ENCODE measurements at regions not wholly inside any gene's neighbourhood (a gene's known extent, or its start where the extent isn't known, plus 50 kb on each side); places are given as distances from the start of the nearest gene placed in this dataset.
"Not testable (repeated sequence)": the region's sequence is repeated elsewhere in the genome, so short reads cannot be mapped to it uniquely, and the experiment has no call there.

- no peak for DNase-seq (ENCODE audit: low spot score)
Observed at GRCh38 chr7:115356999-115357702, 435.3 kb downstream of the MDFIC start.

- DNase-seq (ENCODE audit: low spot score): peak; percentile 42
Observed at GRCh38 chr7:115356139-115356746, 434.3 kb downstream of the MDFIC start.

GRCh38 chr7:115354925-115355324, 433.0 kb downstream of the MDFIC start:
- DNase-seq (ENCODE audit: low spot score): no peak

GRCh38 chr7:115352375-115352774, 430.5 kb downstream of the MDFIC start:
- DNase-seq (ENCODE audit: low spot score): no peak

GRCh38 chr7:115350764-115351163, 428.9 kb downstream of the MDFIC start:
- no peak for DNase-seq (ENCODE audit: low spot score)

GRCh38 chr7:115349635-115350034, 427.7 kb downstream of the MDFIC start:
- no peak for DNase-seq (ENCODE audit: low spot score)

GRCh38 chr7:115346685-115347084, 424.8 kb downstream of the MDFIC start:
- DNase-seq (ENCODE audit: low spot score): no peak

GRCh38 chr7:115340828-115341227, 418.9 kb downstream of the MDFIC start:
- DNase-seq (ENCODE audit: low spot score): peak; percentile 48

GRCh38 chr7:115338016-115338415, 416.1 kb downstream of the MDFIC start:
- DNase-seq (ENCODE audit: low spot score): no peak

- no peak for DNase-seq (ENCODE audit: low spot score)
Observed at GRCh38 chr7:115332691-115333090, 410.8 kb downstream of the MDFIC start.

- DNase-seq (ENCODE audit: low spot score): no peak
Observed at GRCh38 chr7:115329006-115329405, 407.1 kb downstream of the MDFIC start.

GRCh38 chr7:115328018-115328417, 406.1 kb downstream of the MDFIC start:
- no peak for DNase-seq (ENCODE audit: low spot score)

- no peak for DNase-seq (ENCODE audit: low spot score)
Observed at GRCh38 chr7:115327326-115327725, 405.4 kb downstream of the MDFIC start.

GRCh38 chr7:115319541-115319940, 397.6 kb downstream of the MDFIC start:
- DNase-seq (ENCODE audit: low spot score): no peak

- not testable (repeated sequence) for DNase-seq (ENCODE audit: low spot score)
Observed at GRCh38 chr7:115310316-115310715, 388.4 kb downstream of the MDFIC start.

- no peak for DNase-seq (ENCODE audit: low spot score)
Observed at GRCh38 chr7:115306586-115306985, 384.7 kb downstream of the MDFIC start.

- DNase-seq (ENCODE audit: low spot score): no peak
Observed at GRCh38 chr7:115300231-115300870, 378.5 kb downstream of the MDFIC start.

- DNase-seq (ENCODE audit: low spot score): no peak
Observed at GRCh38 chr7:115299397-115300037, 377.6 kb downstream of the MDFIC start.

- DNase-seq (ENCODE audit: low spot score): no peak
Observed at GRCh38 chr7:115297656-115298055, 375.8 kb downstream of the MDFIC start.

- no peak for DNase-seq (ENCODE audit: low spot score)
Observed at GRCh38 chr7:115293628-115294240, 371.8 kb downstream of the MDFIC start.

- no peak for DNase-seq (ENCODE audit: low spot score)
Observed at GRCh38 chr7:115292381-115292780, 370.5 kb downstream of the MDFIC start.

- DNase-seq (ENCODE audit: low spot score): no peak
Observed at GRCh38 chr7:115289971-115290370, 368.1 kb downstream of the MDFIC start.

All from NAMALWA (cell line).